Left hindlimb (tissue), 1 donor: ENCODE measurements at regions not wholly inside any gene's neighbourhood (a gene's known extent, or its start where the extent isn't known, plus 50 kb on each side); places are given as distances from the start of the nearest gene placed in this dataset.

Experiments used
- DNase-seq: peaks from one replicate; pipeline ENCODE4 v3.0.0-alpha.2; 2018

DNA sequence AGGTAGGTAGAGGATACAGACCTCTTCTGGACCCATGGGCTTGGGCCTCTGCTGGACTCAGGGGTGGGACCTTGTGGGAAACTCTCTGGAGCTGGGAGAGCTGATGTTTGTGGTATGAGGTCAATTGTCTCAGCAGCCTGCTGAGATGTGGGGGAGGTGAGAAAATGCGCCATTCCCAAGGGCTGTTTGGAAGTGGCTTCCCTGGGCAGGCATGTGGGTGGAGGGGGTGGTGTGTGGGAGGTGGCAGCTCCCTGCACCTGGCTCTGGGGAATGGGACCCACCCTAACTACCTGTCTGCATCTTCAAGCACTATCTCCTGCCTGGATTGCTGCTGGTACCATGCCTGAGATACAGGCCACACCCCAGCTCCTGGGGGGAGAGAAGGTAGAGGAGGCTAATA is 97.4 kb upstream of the THY1 start:
- DNase-seq = peak; percentile 10

DNA sequence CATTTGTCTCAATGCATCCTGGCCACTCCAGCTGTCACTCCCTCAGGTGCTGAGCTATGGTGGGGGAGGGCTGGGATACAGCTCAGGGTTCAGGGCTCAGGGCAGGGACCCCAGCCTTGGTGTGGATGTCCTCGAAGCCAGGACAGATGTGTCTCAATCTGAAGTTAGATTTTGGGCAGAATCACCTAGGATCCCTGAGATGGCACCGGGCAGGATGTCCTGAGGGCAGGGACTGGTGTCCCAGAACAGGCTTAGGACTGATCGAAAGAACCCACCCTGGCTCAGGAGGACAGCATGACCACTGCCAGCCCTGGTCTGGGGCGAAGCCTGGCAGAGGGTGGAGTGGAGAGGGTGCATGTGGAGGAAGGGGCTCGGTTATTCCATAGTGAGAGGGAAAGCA is 96.8 kb upstream of the THY1 start:
- DNase-seq = no peak

DNA sequence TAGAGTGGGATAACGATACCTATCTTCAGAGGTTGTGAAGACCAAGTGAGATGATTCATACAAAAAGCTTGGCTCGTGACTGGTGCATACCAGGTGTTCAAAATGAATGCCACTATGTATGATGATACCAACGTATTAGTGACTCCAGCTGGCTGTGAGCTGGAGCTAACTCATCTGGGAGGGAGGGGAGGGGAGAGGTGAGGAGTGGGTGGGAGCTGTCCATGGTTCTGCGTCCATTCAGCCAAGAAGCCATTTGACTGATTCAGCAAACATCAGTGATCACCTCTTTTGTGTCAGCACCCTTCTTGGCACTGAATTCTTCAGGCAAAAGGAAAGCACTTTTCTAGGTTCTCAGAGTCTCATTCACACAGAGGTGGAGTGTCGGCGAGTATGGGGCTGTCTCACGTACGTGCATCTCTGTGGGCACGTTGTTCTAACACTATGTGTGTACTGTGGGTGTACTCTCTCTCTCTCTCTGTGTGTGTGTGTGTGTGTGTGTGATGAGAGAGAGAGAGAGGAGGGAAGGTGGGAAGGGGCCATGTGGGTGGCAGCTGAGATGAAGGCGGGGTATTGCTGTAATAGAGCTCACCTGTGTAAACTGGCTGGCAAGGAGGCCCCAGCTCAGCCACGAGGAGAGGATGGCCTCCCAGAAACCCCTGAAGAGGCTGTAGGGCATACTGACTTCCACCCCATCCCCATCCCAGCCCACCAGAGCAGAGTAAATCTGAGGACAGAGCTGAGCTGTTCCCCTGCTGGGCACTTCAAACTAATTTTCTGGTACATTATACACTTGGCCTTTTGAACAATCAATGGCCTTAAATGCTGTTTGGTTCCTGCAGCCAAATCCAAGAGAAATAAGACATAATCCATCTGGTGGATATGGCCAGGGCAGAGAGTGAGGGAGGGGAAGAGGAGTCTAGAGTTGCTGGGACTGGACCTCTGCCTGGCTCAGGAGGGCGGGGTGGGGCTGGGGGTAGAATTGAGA is 96.1 kb upstream of the THY1 start:
- peak; percentile 59 for DNase-seq

DNA sequence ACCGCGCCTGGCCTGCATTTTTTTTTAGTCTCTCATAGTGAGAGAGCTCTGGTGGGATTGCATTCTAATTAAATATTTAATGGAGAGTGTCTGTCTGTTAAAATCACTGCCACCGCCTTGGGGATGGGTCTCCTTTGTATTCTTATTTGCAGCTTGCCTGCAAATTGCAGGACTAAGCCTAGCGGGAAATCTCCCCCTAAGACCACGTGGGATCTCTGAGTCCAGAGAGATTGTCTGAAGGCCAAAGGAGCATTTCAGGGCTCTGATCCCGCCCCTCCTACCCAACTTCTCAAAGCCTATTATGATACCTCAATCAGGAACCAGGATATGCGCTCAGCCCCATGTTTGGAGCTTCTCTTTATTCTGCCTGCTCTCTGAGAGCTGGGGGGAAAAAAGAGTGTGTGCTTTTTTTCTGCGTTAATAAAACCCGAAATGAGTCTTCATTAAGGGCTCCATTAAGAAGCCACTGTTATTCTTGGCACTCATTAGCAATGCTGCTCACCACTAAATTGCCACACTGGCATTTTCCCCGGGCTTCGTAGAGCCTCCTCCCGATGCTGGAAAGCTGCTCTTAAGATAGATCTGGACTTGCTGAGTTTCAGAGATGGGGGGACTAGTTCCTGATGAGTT is 92.9 kb upstream of the THY1 start:
- DNase-seq = no peak

DNA sequence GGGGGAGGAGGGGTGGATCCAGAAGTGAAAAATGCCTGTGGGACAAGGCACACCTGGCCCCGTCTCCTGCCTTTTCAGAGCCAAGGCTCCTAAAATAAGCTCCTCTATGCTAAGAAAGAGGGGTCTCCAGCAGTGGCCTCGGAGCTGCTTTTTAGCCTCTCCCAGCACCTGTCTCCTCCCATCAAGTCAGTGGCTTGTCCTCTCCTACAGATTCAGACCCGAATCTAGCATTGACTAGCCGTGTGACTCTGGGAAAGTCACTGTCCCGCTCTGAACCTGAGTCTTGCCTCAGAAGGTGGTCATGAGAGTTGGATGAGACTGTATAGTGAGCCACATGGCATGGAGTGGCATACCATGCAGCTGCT is 90.8 kb upstream of the THY1 start:
- DNase-seq = no peak

DNA sequence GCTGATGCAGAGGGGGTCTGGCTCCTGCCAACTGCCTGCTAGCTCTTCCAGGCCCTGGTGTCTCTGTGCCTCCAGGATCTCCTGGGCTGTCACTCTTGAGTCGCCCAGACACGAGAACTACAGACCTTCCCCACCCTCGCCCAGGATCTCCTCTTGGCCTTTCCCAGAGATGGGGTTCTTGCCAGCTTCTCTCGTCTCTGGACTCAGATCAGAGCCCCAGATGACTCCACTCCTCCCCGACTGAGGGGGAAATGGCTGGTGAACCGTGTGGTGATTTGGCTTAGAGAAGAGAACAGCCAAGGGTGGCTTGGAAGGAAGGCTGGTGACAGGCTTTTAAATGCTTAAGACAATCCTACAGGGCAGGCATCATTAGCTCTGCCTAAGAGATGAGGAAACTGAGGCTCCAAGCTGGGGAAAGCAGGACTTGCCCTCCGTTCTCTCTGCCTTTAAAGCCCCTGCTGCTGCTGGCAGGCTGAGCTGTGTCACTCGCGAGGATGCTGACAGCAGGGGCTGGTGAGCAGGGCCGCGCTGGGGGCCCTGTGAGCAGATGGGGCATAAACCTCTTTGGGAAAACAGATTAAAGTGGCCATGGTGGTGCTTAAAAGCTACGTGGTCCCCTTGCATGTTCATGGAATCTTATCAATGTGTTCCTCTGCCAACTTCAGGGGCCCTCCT is 90.3 kb upstream of the THY1 start:
- DNase-seq = no peak

DNA sequence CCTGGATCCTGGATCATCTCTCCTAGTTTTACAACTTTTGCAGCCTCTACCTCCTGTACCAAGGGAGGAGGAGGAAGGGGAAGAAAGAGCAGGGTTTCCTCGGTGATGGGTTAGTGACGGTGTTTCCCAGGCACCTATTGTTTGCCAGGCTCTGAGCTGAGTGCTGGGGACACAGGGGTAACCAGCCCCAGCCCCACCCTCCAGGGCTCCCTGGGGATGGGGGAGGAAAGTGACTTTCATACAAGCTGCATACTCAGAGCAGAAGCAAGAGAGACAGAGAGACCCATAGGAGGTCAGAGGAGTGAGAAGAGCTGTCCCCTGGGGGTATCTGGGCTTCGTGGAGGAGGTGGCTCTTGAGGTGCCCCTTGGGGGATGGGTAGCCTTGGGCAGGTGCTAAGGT is 89.4 kb upstream of the THY1 start:
- DNase-seq = no peak

DNA sequence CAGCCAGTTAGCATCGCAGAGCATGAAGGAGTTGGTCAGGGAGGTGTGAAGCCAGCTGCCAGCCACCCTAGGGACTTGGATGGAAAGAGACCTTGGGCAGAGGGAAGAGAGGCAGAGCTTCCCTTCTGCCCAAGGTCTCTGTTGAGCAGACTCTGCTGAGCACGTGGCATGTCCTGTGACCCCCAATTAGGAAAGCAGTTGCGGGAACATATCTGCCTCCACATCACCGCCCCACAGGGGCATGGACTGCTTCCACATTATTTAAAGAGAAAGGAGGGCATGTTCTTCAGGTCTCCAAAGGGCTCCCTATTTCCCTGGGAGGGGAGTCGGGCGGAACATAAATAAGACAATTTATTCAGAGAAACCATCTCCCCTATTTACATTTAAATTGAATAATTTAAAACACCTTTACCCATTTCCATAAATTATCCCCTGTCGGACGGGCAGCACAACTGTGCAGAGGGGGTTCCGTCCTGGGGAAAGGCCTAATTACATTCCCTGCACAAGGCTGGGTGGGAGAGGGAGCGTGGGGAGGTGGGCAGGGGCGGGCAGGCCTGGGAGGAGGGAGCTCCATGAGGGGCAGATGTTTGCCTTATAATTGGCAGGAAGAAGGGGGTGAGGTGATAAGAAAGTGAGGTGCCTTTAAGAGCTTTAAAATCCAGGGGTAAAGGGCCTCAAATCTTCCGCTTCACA is 88.8 kb upstream of the THY1 start:
- DNase-seq = no peak

DNA sequence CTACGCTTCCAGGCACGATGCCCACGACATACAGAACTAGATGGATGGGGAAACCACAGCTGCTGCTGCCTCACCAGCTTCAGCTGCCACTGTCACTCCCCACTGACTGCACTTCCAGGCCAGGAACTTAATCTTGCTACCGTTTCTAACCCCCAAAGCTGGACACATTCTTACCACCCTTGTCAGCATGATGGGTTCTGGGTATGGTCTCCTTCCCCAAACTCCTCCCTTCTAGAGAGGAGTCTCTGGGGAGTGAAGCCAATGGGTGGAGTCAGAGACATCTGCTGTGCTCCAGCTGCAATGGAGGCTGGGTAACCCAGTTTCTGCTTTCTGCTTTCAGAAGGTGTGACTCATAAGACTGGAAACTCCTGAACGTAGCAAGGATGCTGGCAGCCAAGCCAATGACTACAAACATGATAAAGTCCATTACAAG is 87.0 kb upstream of the THY1 start:
- peak; percentile 63 for DNase-seq

DNA sequence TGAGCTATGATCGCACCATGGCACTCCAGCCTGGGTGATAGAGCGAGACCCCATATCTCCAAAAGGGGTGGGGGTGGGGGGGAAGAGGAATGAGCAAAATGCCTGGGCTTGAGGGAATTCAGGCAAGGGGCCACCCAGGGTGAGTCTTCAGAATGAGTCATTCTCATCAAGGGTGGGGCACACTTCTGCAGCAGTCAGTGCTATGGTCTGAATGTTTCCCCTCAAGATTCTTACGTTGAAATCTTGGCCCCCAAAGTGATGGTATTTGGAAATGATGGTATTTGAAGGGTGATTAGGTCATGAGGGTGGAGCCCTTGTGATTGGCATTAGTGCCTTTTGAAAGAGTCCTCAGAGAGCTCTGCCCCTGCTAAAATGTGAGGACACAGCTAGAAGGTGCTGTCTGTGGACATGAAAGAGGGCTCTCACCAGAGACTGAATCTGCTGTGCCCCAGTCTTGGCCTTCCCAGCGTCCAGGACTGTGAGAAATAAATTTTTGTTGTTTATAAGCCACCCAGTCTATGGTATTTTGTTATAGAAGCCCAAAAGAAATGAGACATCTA is 86.4 kb upstream of the THY1 start:
- no peak for DNase-seq

DNA sequence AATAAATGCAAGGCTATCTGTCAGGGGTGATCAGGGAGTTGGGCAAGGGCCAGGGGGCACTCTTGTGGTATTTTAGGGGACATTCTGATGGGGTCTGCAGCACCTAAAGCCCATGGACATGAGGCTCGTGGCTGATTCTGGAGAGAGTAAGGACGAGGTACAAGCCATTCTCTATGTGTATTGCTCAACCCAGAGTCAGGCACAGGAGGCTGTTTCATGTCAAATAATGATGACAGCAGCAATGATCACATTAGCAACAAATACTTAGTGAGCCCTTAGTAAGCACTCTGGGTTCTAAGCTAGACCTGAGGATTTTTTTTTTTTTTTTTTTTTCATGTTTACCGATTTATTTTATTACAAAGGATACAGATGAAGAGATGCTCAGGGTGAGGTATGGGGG is 83.5 kb upstream of the THY1 start:
- DNase-seq = no peak

DNA sequence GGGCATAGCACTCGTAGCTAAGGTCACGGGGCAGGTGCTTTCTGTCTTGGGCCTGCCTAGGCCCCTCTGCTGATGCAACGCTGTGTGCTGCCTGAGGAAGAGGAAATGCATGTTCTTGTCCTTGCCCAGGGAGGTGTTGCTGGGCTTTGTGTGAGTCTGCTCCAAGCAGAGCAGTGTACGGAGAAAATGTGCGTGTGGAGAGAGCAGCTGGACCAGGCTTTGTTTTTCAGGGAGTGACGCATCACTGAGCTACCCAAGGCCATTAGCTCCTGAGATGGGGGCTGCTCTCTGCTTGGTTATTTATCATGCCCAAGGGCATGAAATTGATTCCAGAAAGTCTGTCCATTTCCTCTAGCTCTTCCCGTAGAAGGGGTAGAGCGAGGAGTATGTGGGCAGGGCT is 82.9 kb upstream of the THY1 start:
- DNase-seq = no peak

DNA sequence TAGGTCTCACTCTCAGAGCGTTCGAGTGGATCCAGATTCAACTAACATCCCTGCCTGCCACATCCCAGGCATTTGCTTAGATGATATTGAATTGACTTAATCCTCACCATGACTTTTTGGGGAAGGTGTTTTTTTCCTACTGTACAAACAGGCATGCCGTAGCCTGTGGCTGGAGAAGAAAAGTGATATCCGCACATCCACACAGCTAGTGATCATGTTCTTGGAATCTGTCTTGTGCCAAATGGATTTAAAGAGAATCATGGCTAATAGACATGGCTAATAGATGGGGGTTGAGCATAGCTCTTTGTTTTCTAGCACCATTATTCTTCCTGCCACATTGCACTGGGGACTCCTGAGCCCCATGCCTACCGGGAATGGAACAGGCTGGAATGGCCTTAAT is 82.1 kb upstream of the THY1 start:
- no peak for DNase-seq

DNA sequence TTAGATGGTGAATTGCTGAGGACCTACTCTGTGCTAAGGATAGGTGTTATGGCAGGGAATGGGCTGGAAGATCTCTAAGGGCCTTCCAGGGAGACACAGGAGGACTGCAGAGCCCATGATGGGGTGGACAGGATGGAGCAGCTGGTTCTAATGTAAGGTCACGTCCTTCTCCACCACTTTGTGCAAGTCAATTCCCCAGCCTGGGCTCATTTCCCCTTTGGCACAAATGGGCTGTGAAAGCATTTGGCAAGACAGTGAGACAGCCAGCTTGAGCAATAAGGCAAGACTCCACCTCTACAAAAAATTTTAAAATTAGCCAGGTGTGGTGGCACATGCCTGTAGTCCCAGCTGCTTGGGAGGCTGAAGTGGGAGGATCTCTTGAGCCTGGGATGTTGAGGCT is 81.4 kb upstream of the THY1 start:
- DNase-seq = no peak

DNA sequence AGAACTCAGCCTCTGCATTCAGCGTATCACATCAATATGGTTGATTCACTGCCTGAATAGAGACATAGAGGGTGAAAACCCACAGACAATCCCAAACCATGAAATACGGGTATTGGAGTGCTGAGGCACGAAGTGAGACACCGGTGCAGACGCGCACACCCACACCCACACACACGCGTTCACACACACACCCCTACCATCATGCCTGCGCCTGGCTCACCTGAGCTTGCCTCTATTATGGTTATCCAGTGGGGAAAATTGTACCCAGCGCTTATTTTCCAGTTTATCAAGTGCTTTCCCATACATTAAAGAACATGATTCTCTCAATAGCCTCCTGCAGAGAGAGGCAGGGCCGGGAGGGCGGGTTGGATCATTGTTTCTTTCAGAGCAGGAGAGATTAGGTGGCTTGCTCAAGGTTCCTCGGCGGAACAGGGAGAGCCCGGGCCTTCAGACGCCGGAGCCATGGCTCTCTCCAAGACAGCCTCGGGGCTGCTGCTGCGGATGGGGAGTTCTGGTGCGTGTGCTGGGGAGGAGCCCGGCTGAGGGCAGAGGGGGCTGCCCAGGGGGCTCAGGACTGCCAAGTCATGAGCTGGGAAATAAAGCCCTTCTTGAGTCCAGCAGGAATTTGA is 78.9 kb upstream of the THY1 start:
- no peak for DNase-seq

DNA sequence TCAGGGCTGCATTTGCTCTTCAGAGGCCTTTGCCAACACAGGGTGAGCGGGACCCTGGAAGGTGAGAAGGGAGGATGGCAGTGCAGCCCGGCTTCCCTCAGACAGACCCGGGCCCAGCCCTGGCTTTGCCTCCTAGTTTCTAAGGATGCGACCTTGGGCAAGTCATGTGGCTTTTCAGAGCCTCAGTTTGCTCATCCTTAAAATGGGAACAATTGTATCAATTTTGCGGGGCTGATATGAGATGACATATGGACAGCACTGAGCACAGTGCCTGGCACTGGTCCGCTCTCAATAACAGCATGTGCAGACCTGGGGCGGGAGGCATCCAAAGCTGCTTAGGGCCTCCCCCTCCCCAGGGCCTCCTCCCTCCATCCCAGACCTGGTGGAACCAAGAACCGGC is 74.7 kb upstream of the THY1 start:
- no peak for DNase-seq

DNA sequence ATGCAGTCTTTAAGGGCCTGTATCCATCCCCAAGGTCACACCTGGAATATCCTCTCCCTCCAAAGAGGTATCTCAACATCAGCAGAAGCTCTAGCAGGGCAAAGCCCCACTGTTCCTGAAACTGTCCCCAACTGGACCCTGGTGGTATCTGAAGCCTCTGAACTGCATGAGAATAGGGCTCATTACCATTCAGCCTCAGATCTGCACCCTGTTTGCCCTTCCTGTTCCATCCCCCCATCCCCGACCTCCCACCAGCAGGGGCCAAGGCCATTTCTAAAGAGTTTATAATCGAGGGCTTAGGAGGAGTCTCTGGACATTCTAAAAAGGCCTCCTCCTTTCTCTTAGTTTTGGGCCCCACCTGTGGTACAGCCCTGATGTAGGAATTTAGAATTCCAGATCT is 74.0 kb upstream of the THY1 start:
- no peak for DNase-seq

DNA sequence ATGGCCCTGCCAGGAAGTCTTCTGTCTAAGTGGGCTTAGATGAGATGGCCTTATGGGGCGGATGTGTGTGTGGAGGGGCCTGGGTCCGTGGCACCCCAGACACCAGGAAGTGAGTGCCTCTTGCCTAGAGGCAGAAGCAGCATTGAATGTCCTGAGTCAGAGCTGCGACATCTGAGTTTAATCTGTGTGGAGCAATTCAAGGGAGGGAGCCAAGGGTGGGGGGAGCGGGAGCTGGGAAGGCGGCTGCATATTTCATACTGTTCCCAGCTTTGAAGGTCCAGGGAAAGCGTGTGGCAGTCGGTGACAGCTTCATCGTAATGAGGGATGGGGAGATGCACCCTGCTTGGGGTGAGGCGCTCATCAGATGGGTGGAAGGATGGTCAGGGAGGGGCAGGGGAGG is 73.5 kb upstream of the THY1 start:
- no peak for DNase-seq

DNA sequence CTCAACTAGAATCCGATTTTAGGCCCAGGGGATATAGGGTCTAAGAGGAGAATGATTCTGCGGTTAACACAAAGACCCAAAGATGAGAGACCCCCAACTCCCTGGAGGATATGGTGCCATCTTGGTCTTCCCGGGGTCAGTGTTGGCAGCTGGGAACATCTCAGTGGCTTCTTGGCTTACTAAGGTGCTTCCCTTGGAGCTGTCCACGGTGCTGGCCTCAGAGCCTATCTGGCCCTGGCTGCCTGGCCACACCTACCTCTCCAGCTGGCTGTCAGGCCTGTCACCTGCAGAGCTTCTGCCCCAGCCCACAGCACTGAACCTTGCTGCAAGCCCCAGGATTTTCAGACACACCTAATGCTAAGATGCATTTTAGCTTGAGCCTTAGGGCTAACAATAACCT is 70.7 kb upstream of the THY1 start:
- DNase-seq = no peak

DNA sequence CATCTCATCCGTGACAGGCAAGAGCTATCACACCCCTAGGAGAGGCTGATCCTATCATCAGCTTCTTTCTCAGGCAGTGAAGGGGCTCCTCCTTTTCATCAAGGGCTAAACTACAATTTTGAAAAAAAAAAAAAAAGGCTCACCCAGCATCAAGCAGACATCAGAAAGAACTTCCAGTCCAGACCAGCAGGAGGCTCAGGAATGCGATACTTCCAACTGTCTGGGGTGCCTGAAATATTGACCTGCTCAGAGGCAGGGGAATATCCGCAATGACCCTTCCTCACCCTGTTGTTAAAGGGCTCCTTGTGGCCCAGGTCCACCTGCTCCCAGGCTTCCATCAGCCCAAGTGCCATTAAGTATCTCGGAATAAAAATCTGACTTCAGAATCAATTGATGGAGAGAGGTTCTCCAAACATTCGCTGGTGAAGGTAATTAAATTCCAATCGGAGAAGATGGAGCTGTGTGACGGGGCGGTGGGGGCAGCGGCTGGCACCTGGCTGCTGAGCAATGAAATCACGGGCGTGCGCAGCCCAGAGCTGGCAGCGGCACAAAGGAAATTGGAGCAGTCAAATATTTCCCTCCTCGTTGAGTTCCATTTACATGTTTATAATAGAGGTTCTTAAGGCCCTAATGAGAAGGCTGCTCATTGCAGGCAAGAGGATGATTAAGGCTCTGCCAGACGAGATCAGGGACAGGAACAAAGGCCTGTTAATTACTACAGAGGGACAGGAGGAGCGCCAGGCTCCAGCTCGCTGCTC is 69.0 kb upstream of the THY1 start:
- DNase-seq = no peak

DNA sequence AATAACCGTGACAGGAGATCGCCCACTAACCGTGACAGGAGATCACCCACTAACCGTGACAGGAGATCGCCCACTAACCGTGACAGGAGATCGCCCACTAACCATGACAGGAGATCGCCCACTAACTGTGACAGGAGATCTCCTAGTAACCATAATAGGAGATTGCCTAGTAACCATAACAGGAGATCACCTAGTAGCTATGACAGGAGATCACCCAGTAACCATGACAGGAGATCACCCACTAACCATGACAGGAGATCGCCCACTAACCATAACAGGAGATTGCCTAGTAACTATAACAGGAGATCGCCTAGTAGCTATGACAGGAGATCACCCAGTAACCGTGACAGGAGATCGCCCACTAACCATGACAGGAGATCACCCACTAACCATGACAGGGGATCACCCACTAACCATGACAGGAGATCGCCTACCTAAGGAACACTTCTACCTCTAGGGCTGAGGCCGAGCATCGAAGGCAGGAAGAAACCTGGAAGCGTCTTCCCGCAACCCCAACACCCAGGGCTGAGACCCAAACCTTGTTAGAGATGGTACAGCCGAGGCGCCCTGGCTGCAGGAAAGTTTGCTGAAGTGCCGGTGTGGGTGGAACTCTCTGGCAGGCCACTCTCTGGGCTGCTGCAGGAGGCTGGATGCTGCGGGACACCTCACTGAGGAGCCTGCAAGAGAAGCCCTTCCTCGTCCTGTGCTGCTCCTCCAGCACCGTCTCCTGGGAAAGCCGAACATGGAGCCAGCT is 67.5 kb upstream of the THY1 start:
- peak; percentile 8 for DNase-seq
